NT2/D1 (cell line): ENCODE measurements at regions not wholly inside any gene's neighbourhood (a gene's known extent, or its start where the extent isn't known, plus 50 kb on each side); places are given as distances from the start of the nearest gene placed in this dataset.

Experiments
- SUZ12 ChIP-seq: IDR thresholded peaks from 2 replicates; pipeline ENCODE4 v1.6.1; 2011; ENCODE audit not compliant: insufficient read length, insufficient read depth; ENCODE audit errors: extremely low read depth
- YY1 ChIP-seq: IDR thresholded peaks from 2 replicates; pipeline ENCODE4 v1.6.1; 2011; ENCODE audit not compliant: insufficient read length, insufficient read depth
- ZNF274 ChIP-seq: IDR thresholded peaks from 2 replicates; pipeline ENCODE4 v1.6.1; 2011; ENCODE audit warnings: mild to moderate bottlenecking, low read depth, low read length

- TF ChIP-seq YY1 (no peak), ZNF274 (no peak), SUZ12 (no peak)
Measured at GRCh38 chr2:67783026-67783425, 279.8 kb downstream of the C1D start.
